H7 (cell line): ENCODE measurements at regions not wholly inside any gene's neighbourhood (a gene's known extent, or its start where the extent isn't known, plus 50 kb on each side); places are given as distances from the start of the nearest gene placed in this dataset.
A peak's percentile ranks its signal among the peaks of the same experiment; 100 is the strongest.
"Not testable (repeated sequence)": the region's sequence is repeated elsewhere in the genome, so short reads cannot be mapped to it uniquely, and the experiment has no call there.

Experiments used
- DNase-seq: peaks from one replicate; pipeline ENCODE4 v3.0.0; 2012
- H3K27me3 ChIP-seq: 2 replicates; pipeline ENCODE4 v1.6.0; 2011; ENCODE audit warnings: mild to moderate bottlenecking, low read length; ENCODE audit not compliant: control insufficient read depth, insufficient read depth
- H3K36me3 ChIP-seq: replicated peaks from 2 replicates; pipeline ENCODE4 v1.5.1; 2011; ENCODE audit warnings: low read length; ENCODE audit not compliant: control insufficient read depth, insufficient read depth
- H3K4me3 ChIP-seq: 2 replicates; pipeline ENCODE4 v1.5.1; 2011; ENCODE audit warnings: low read depth, mild to moderate bottlenecking, control low read depth, low read length, moderate library complexity; ENCODE audit not compliant: insufficient read depth

DNA sequence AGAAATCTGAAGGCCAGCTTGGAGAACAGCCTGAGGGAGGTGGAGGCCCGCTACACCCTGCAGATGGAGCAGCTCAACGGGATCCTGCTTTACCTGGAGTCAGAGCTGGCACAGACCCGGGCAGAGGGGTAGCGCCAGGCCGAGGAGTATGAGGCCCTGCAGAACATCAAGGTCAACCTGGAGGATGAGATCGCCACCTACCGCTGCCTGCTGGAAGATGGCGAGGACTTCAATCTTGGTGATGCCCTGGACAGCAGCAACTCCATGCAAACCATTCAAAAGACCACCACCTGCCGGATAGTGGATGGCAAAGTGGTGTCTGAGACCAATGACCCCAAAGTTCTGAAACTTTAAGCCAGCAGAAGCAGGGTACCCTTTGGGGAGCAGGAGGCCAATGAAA, 318.4 kb downstream of the ZFHX3 start:
- H3K27me3 ChIP-seq, DNase-seq, H3K4me3 ChIP-seq, H3K36me3 ChIP-seq: not testable (repeated sequence)

- H3K27me3 ChIP-seq = no peaks in the 10 kb centered on the region
- H3K4me3 ChIP-seq = no peak overlapping the region
- DNase-seq = no peak
- no peaks in the 10 kb centered on the region for H3K36me3 ChIP-seq
Measured at GRCh38 chr16:72728516-72728915, 319.4 kb downstream of the ZFHX3 start.

DNA sequence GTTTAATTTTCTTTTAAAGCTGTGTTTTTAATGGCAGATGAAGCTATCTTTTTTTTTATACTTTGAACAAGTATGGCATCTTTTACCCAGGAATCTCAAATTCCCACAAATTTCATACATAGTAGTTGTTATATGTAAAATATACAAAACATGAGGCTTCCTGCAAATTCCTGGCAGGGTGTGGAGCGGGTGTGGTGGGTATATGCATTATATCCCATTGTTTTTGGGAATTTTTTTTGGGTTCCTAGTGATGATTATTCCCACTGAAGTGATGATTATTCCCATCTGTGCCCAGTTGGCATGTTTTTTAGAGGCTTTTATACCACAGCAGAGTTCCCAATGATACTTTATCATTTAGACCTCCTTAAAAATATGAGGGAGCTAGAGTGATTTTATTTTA, 320.4 kb downstream of the ZFHX3 start:
- no peak for DNase-seq
- no peaks in the 10 kb centered on the region for H3K36me3 ChIP-seq
- H3K27me3 ChIP-seq = no peaks in the 10 kb centered on the region
- H3K4me3 ChIP-seq = no peak overlapping the region

DNA sequence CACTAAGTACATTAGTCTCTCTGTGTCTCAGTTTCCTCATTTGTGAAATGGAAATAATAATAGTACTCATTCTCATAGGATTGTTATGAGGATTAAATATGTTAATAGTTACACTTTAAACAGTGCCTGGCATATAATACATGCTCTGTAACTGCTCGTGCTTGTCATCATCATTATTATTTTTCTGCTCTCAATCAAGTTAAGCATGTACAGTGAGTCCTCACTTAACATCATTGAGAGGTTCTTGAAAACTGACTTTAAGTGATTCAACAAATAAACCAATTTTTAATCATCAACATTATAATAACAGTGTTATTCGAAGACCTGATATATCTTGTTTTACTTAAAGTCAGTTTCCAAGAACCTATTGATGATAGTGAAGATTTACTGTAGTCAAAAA, 322.3 kb downstream of the ZFHX3 start:
- DNase-seq = no peak
- Histone ChIP-seq H3K4me3 (no peak overlapping the region), H3K27me3 (no peaks in the 10 kb centered on the region), H3K36me3 (no peaks in the 10 kb centered on the region)

- Histone ChIP-seq H3K4me3 (no peak overlapping the region), H3K27me3 (no peaks in the 10 kb centered on the region), H3K36me3 (no peaks in the 10 kb centered on the region)
- no peak for DNase-seq
Measured at GRCh38 chr16:72723781-72724180, 324.1 kb downstream of the ZFHX3 start.

DNA sequence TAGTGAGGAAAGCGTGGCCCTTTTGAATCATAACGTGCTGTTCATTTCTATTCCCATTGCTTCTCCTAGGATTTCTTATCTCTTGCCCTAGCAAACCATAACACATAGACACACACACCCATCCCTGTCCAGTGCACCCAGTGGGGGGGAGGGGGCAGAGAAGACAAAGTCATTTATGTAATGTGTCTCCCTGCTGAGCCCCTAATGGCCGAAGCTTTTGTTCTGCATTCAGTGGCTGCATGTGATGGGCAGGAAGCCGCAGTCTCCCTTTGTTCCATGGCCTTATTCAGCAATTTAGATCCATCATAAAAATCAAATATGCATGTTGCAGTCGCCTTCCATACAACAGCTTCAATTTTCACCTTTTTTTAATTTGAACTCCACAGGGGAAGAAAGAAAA, 325.4 kb downstream of the ZFHX3 start:
- DNase-seq = peak; percentile 52
- Histone ChIP-seq H3K27me3 (no peaks in the 10 kb centered on the region), H3K4me3 (no peak overlapping the region), H3K36me3 (no peaks in the 10 kb centered on the region)

GRCh38 chr16:72721981-72722380, 325.9 kb downstream of the ZFHX3 start:
- Histone ChIP-seq H3K36me3 (no peaks in the 10 kb centered on the region), H3K4me3 (no peak overlapping the region), H3K27me3 (no peaks in the 10 kb centered on the region)
- no peak for DNase-seq

- Histone ChIP-seq H3K36me3 (no peaks in the 10 kb centered on the region), H3K4me3 (no peak overlapping the region), H3K27me3 (no peaks in the 10 kb centered on the region)
- DNase-seq = no peak
Measured at GRCh38 chr16:72715267-72715666, 332.7 kb downstream of the ZFHX3 start.

DNA sequence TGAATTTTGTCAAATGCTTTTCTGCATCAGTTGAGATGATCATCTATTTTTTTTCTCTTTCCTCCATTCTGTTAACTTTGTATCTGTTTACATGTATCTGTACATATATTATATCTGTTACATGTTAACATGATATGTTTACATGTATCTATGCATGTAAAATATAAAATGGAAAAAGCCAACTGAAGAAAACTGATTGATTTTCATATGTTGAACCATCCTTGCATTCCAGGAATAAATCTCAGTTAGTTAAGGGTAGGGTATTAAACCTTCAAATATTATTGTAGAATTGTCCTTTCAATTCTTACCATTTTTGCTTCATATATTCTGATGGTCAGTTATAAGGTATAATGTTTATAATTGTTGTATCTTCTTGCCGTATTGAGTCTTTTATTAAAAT, 336.1 kb downstream of the ZFHX3 start:
- Histone ChIP-seq H3K4me3 (no peak overlapping the region), H3K36me3 (no peaks in the 10 kb centered on the region), H3K27me3 (no peaks in the 10 kb centered on the region)
- DNase-seq = no peak

DNA sequence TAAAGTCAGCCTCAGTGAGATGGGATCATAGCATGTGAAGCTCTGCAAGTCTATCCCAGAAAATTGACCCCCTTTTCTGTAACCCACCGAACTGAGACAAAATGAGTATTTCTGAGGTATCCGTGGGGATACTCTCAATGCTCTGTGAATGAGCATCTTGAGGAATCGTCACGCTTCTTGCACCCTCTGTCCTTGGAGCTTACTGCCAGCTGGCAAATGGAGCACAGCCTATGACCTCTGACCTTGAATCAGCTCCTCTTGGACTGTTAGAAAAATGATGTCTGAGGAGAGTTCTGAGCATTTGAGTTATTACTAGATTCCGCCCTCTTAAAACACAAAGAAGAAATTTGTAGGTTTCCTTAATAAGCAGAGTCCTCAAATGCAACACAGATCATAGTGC, 342.1 kb downstream of the ZFHX3 start:
- no peak overlapping the region for H3K4me3 ChIP-seq
- H3K36me3 ChIP-seq = no peaks in the 10 kb centered on the region
- H3K27me3 ChIP-seq = no peaks in the 10 kb centered on the region
- no peak for DNase-seq

DNA sequence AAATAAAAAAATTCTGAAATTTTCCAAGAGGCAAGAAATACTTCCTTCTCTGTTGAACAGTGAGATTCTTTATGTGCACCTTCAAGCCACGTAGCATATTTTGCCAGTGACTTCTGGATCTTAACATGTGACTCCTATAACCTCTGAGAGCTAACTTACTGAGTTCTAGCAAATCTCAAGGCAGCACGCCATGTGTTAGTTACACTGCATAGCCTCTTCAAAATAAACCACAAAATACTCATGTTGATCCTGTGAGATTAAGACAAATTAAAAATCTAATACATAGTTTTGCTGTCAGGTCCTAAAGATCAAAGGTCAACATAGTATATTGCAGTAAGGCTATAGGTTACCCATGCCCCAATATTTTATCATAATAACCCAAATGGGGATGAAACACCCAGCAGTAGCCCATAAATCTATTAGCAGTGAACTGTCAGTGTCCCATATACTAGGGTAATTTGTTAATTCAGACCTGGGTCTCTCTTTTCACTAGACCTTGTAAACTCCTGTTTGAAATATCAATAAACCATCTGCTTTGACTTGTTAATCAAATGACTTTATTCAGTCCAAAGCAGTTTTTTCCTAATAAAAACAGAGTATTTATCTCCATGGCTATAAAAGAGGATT, 343.1 kb downstream of the ZFHX3 start:
- H3K27me3 ChIP-seq = no peaks in the 10 kb centered on the region

GRCh38 chr16:72689851-72690250, 358.1 kb downstream of the ZFHX3 start:
- H3K4me3 ChIP-seq = no peak overlapping the region
- H3K27me3 ChIP-seq = no peaks in the 10 kb centered on the region
- H3K36me3 ChIP-seq = no peaks in the 10 kb centered on the region
- peak; percentile 6 for DNase-seq

More for the DNA sequence above, 343.1 kb downstream of the ZFHX3 start:
- Histone ChIP-seq H3K4me3 (no peak overlapping the region), H3K36me3 (no peaks in the 10 kb centered on the region)
- DNase-seq = no peak

GRCh38 chr16:72680732-72681131, 367.2 kb downstream of the ZFHX3 start:
- Histone ChIP-seq H3K4me3 (no peak overlapping the region), H3K36me3 (no peaks in the 10 kb centered on the region), H3K27me3 (no peaks in the 10 kb centered on the region)
- no peak for DNase-seq

- no peak overlapping the region for H3K4me3 ChIP-seq
- no peak for DNase-seq
- no peaks in the 10 kb centered on the region for H3K27me3 ChIP-seq
- H3K36me3 ChIP-seq = no peaks in the 10 kb centered on the region
Measured at GRCh38 chr16:72679856-72680255, 368.1 kb downstream of the ZFHX3 start.

GRCh38 chr16:72677662-72678447, 370.1 kb downstream of the ZFHX3 start:
- DNase-seq = no peak

More at GRCh38 chr16:72677662-72678447, 370.1 kb downstream of the ZFHX3 start:
- Histone ChIP-seq H3K4me3 (no peak overlapping the region), H3K36me3 (no peaks in the 10 kb centered on the region), H3K27me3 (no peaks in the 10 kb centered on the region)
